ENCODE measurements at regions not wholly inside any gene's neighbourhood (a gene's known extent, or its start where the extent isn't known, plus 50 kb on each side); places are given as distances from the start of the nearest gene placed in this dataset.

- no peak for DNase-seq
These were observed 457.9 kb upstream of the CCL2 start for GRCh38 chr17:33797181-33797580.

- DNase-seq = no peak
These were observed 456.8 kb upstream of the CCL2 start for GRCh38 chr17:33798308-33798707.

GRCh38 chr17:33802349-33803198 is 452.5 kb upstream of the CCL2 start:
- DNase-seq = no peak

- DNase-seq = no peak
These were observed 451.8 kb upstream of the CCL2 start for GRCh38 chr17:33803199-33803685.

GRCh38 chr17:33803686-33804085 is 451.4 kb upstream of the CCL2 start:
- DNase-seq = no peak

GRCh38 chr17:33804401-33804800 is 450.7 kb upstream of the CCL2 start:
- DNase-seq = no peak

- DNase-seq = no peak
These were observed 448.5 kb upstream of the CCL2 start for GRCh38 chr17:33806631-33807030.

GRCh38 chr17:33809748-33810147 is 445.3 kb upstream of the CCL2 start:
- no peak for DNase-seq

- no peak for DNase-seq
These were observed 443.9 kb upstream of the CCL2 start for GRCh38 chr17:33811004-33811760.

GRCh38 chr17:33811984-33812577 is 443.0 kb upstream of the CCL2 start:
- no peak for DNase-seq

GRCh38 chr17:33814852-33815251 is 440.2 kb upstream of the CCL2 start:
- no peak for DNase-seq

- DNase-seq = no peak
These were observed 439.0 kb upstream of the CCL2 start for GRCh38 chr17:33816036-33816435.

GRCh38 chr17:33816842-33817617 is 438.1 kb upstream of the CCL2 start:
- DNase-seq = no peak

GRCh38 chr17:33819539-33819938 is 435.5 kb upstream of the CCL2 start:
- DNase-seq = no peak

- no peak for DNase-seq
These were observed 422.8 kb upstream of the CCL2 start for GRCh38 chr17:33832262-33832661.

GRCh38 chr17:33837281-33837680 is 417.8 kb upstream of the CCL2 start:
- no peak for DNase-seq

- no peak for DNase-seq
These were observed 416.8 kb upstream of the CCL2 start for GRCh38 chr17:33838281-33838680.

GRCh38 chr17:33847900-33848299 is 407.2 kb upstream of the CCL2 start:
- no peak for DNase-seq

- DNase-seq = no peak
These were observed 406.7 kb upstream of the CCL2 start for GRCh38 chr17:33848433-33848832.

GRCh38 chr17:33854596-33854995 is 400.5 kb upstream of the CCL2 start:
- no peak for DNase-seq

GRCh38 chr17:33858121-33858520 is 397.0 kb upstream of the CCL2 start:
- DNase-seq = no peak

GRCh38 chr17:33858682-33859081 is 396.4 kb upstream of the CCL2 start:
- no peak for DNase-seq
